GM12865 (cell line): ENCODE measurements at regions not wholly inside any gene's neighbourhood (a gene's known extent, or its start where the extent isn't known, plus 50 kb on each side); places are given as distances from the start of the nearest gene placed in this dataset.

Experiments used
- DNase-seq: peaks from one replicate; pipeline ENCODE4 v3.0.0; 2010; ENCODE audit warnings: low read depth
- H3K4me3 ChIP-seq: 2 replicates; pipeline ENCODE4 v1.5.1; 2011; ENCODE audit warnings: mild to moderate bottlenecking, low read depth, low read length, control low read depth
- TF ChIP-seq, protein P1 (sequence below): IDR thresholded peaks from 2 replicates; pipeline ENCODE4 v1.5.1; 2011; ENCODE audit warnings: low read length, control low read depth, low read depth, inconsistent platforms; ENCODE audit not compliant: insufficient read depth; ENCODE audit errors: missing control alignments

DNA sequence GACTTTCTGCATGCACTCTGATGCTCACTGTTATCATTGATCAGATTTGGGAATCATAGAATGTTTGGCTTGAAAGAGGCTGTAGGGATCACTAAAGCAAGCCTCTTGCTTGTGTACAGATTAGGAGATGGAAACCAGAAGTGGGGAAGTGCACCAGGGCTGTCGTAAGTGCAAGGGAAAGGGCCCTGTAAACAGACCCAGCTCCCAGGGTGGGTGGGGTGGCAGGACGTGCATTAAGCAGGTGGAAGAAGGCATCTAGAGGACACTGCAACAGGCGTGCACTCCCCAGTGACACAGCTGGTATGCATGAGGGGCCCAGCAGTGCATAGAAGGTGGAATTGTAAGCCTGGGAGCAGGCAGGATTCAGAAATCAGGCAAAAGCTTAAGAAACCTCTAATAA, 58.0 kb upstream of the SLC7A14 start:
- DNase-seq: no peak
- TF ChIP-seq, protein P1, sequence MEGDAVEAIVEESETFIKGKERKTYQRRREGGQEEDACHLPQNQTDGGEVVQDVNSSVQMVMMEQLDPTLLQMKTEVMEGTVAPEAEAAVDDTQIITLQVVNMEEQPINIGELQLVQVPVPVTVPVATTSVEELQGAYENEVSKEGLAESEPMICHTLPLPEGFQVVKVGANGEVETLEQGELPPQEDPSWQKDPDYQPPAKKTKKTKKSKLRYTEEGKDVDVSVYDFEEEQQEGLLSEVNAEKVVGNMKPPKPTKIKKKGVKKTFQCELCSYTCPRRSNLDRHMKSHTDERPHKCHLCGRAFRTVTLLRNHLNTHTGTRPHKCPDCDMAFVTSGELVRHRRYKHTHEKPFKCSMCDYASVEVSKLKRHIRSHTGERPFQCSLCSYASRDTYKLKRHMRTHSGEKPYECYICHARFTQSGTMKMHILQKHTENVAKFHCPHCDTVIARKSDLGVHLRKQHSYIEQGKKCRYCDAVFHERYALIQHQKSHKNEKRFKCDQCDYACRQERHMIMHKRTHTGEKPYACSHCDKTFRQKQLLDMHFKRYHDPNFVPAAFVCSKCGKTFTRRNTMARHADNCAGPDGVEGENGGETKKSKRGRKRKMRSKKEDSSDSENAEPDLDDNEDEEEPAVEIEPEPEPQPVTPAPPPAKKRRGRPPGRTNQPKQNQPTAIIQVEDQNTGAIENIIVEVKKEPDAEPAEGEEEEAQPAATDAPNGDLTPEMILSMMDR: no peak
- H3K4me3 ChIP-seq: no peak overlapping the region

DNA sequence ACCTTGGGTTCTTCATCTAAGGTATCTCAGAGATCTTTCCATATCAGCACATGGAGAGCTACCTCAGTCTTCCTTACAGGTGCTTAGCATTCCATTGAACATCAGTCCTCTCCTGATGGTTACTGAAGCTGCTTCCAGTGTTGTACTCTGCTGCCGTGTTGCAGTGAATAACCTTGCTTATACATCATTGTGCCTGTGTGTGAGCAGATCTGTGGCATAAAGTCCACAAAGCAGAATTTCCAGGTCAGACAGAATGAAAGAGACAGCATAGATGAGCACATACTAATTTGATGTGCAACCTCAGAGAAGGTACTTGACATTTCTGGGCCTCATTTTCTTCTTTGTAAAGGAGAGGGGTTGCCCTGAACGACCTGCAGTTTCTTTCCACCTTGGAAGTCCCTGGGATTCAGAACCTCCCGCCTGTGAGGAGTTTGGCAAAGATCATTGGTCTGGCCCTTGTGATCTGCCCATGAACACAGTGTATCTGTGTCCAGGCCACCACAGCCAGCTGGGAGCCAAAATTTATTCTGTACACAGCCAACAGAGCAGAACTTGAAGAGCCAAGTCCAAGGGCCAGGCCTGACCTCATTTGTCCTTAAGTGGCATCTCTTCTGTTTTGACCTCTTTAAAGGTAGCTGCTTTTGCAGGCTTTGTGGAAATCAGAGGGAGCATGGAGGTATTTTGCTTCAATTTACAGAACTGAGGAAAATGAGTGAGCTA, 57.2 kb upstream of the SLC7A14 start:
- no peak overlapping the region for H3K4me3 ChIP-seq
- no peak for DNase-seq
- TF ChIP-seq, protein P1: no peak

DNA sequence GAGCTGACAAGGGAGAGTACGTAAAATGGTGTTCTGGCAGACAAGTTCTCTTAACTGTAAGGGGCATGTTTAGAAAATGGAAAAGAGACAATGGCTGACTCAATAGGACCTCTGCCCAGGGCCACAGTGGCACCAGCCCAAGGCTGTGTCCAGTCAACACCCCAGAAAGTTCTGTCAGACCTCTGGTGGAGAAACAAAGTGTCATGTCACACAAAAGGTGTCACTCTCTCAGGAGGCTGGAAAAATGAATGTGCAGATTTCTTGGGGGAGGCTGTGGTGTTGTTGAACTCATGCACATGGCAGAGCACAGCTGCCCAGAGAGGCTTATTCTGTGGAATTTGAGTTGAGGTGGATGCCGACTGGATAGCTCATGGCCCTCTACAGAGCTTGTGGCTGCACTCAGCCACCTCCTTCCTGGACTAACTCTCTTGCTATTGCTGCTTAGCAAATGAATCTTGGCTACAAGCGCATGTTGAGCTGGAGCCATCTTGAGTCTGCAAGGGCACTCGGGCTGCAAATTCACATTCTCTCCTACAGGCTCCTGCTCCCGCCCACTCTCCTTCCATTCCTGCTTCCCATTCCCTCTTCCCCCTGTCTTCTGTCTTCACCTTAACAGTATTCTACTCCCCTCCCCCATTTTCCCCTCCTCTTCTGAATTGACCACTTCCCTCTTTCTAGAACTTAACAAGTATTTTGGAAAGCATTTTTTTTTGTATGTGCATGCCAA, 55.8 kb upstream of the SLC7A14 start:
- no peak for DNase-seq
- TF ChIP-seq, protein P1: no peak
- no peak overlapping the region for H3K4me3 ChIP-seq

DNA sequence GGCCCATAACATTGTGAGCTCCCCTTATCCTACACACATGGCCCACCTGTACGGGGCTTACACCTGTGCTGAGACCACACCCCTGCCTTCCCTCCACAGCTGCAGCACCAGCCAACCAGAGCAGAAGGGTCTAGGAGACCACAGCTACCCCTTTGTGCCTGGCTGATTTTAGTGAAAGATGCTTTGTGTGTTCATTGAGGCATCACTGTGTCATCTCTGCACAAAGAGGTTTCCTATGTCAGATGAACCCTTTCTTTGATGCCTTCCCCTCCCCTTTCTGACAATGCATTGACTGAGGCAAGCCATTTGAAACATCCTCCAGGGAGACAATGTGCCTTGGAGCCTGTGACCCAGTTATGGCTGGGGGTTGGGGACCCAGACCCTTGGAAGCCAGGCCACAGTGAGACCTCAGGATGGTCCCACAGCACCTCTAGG, 54.9 kb upstream of the SLC7A14 start:
- no peak for DNase-seq
- TF ChIP-seq, protein P1: no peak
- no peak overlapping the region for H3K4me3 ChIP-seq

DNA sequence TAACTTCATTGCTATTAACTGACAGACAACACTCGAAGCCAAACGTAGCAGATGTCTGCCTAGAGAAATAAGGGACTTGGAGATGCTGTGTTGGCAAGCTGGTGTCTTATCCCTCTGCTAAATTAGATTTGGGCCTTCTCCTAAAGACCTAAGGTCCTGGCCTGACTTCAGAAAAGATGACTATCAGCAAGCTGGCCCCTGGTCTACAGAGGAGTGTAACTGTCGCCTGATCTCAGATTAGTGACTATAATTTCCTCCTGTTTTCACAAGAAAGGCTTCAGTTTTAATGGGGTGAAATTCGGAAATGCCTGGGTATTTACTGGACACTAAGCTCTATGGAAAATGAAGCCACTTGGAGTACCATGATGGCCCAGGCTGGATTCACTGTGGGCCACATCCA, 53.1 kb upstream of the SLC7A14 start:
- no peak overlapping the region for H3K4me3 ChIP-seq
- DNase-seq: no peak

DNA sequence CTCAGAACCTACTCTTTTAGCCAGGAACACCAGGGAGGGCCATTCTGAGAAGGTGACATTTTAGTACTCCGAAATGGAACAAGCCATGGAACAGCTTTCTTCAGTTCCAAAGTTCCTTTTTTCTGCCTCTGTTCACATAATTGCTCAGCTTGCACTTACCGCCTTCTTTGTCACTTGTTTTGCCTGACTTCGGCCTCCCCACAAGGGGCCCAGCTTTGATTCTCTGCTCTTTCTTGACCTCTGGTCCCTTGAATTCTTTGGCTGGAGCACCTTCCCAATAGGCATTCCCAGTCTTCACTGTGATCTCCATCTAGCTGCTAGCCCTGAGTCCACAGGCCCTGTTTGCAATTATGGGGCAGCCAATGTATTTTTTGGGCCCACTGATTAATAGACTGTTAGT, 51.4 kb upstream of the SLC7A14 start:
- TF ChIP-seq, protein P1: no peak
- no peak overlapping the region for H3K4me3 ChIP-seq
- no peak for DNase-seq

More for the DNA sequence above, 53.1 kb upstream of the SLC7A14 start:
- TF ChIP-seq, protein P1: no peak

DNA sequence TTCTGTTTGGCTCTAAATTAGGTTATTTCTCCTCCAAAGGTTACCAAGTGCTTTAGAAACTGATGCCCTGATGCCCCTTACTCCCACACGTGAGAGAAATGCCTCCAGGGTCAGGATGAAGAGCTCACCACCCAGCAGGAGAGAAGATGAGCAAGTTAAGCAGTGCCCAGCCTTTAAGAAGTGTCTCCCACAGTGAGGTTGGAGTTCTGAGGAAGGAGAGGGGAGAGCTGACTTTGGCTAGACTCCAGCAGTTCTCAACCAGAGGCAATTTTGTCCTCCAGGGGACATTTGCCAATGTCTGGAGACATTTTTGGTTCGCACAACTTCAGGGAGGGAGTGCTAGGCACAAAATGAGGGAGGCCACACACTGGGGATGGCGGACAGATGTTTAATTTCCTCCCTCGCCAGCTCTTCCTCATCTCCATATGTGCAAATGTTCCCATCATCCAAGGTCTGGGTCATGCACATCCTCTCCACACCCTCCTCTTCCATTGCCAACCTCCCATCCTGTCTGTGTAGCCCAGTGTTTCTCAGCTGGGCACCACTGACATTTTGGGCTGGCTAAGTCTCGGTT, 50.6 kb upstream of the SLC7A14 start:
- no peak overlapping the region for H3K4me3 ChIP-seq
- TF ChIP-seq, protein P1: no peak
- no peak for DNase-seq
